H1 (cell line): ENCODE measurements at regions not wholly inside any gene's neighbourhood (a gene's known extent, or its start where the extent isn't known, plus 50 kb on each side); places are given as distances from the start of the nearest gene placed in this dataset.

Experiments used
- CTCF ChIA-PET: fragments of 300-600 bp; sonication (Branson Sonifier 250); formaldehyde crosslinking; loops from one replicate; lab custom pipeline; 2021; ENCODE audit not compliant: partially characterized antibody; lab: Charles Lee
- POLR2A ChIA-PET: fragments of 300-600 bp; sonication (Branson Sonifier 250); formaldehyde crosslinking; loops from one replicate; lab custom pipeline; 2021; ENCODE audit warnings: inconsistent platforms; ENCODE audit not compliant: partially characterized antibody; lab: Charles Lee
- DNase-seq, 2 experiments: peaks; one replicate each; pipeline versions ENCODE4 v3.0.0 to v3.0.0-alpha.2; 2010 to 2022; ENCODE audit warnings: low spot score in 2 of 2, low read depth in 1 of 2, mixed read lengths in 1 of 2
- FAIRE-seq: peaks from 2 replicates; lab custom pipeline; 2011; peaks lifted over from hg19 to GRCh38; lab: Jason Lieb, UNC
- H2AFZ ChIP-seq: 2 replicates; pipeline ENCODE4 v1.8.1; 2012; ENCODE audit warnings: low read length, inconsistent platforms
- H2AK5ac ChIP-seq: 2 replicates; pipeline ENCODE4 v1.6.1; 2013; ENCODE audit warnings: low read depth, low read length
- H2BK120ac ChIP-seq: replicated peaks from 2 replicates; pipeline ENCODE3; 2013; ENCODE audit warnings: low read depth, low read length, inconsistent platforms
- H2BK12ac ChIP-seq: 2 replicates; pipeline ENCODE4 v1.6.1; 2013; ENCODE audit warnings: low read depth, low read length
- H2BK15ac ChIP-seq: 2 replicates; pipeline ENCODE4 v1.6.1; 2013; ENCODE audit warnings: low read length
- H2BK20ac ChIP-seq: 2 replicates; pipeline ENCODE4 v1.6.1; 2013; ENCODE audit warnings: low read length
- H2BK5ac ChIP-seq: 2 replicates; pipeline ENCODE4 v1.6.1; 2013; ENCODE audit warnings: low read depth, low read length
- H3K14ac ChIP-seq: 2 replicates; pipeline ENCODE4 v1.6.1; 2013; ENCODE audit warnings: inconsistent platforms; ENCODE audit not compliant: insufficient read length
- H3K18ac ChIP-seq: 2 replicates; pipeline ENCODE4 v1.6.1; 2013; ENCODE audit warnings: low read length; ENCODE audit errors: extremely low read depth
- H3K23ac ChIP-seq: 2 replicates; pipeline ENCODE4 v1.6.1; 2013; ENCODE audit warnings: inconsistent platforms; ENCODE audit not compliant: insufficient read length
- H3K23me2 ChIP-seq: 2 replicates; pipeline ENCODE4 v1.6.1; 2013; ENCODE audit warnings: low read depth, low read length
- H3K27ac ChIP-seq: 2 replicates; pipeline ENCODE4 v1.6.1; 2011; ENCODE audit warnings: low read depth, low read length, inconsistent platforms
- H3K27me3 ChIP-seq, 4 experiments: replicated peaks in 1 of 4; 1 replicate in 1 of 4; 2 replicates in 3 of 4; pipeline versions ENCODE4 v1.6.1 to v1.8.1; 2011 to 2013; ENCODE audit warnings: low read length in 3 of 4, mild to moderate bottlenecking in 3 of 4, inconsistent platforms in 2 of 4, mixed read lengths in 2 of 4, moderate library complexity in 1 of 4; ENCODE audit not compliant: control insufficient read depth in 3 of 4, insufficient read depth in 3 of 4; ENCODE audit errors: extremely low read depth in 1 of 4
- H3K36me3 ChIP-seq, 4 experiments: 2 replicates each; pipeline versions ENCODE4 v1.6.1 to v1.8.1; 2011 to 2013; ENCODE audit warnings: mild to moderate bottlenecking in 4 of 4, low read length in 3 of 4, moderate library complexity in 2 of 4, control low read depth in 1 of 4, inconsistent platforms in 1 of 4; ENCODE audit not compliant: insufficient read depth in 4 of 4, control insufficient read depth in 2 of 4
- H3K4ac ChIP-seq: replicated peaks from 2 replicates; pipeline ENCODE3; 2013; ENCODE audit warnings: low read length, low read depth, mixed read lengths, inconsistent platforms; ENCODE audit not compliant: insufficient read length
- H3K4me1 ChIP-seq, 4 experiments: replicated peaks in 1 of 4; 1 replicate in 1 of 4; 2 replicates in 3 of 4; pipeline versions ENCODE4 v1.6.1 to v1.8.1; 2011 to 2013; ENCODE audit warnings: low read length in 3 of 4, inconsistent platforms in 2 of 4, mixed read lengths in 1 of 4; ENCODE audit not compliant: insufficient read depth in 4 of 4, control insufficient read depth in 3 of 4
- H3K4me2 ChIP-seq, 2 experiments: 2 replicates each; pipeline versions ENCODE4 v1.6.1 to v1.8.1; 2011 to 2013; ENCODE audit warnings: low read depth in 2 of 2, low read length in 2 of 2, control low read depth in 1 of 2, inconsistent platforms in 1 of 2, mild to moderate bottlenecking in 1 of 2; ENCODE audit not compliant: insufficient read depth in 1 of 2
- H3K4me3 ChIP-seq, 4 experiments: fragments of 200-600, 300-600 bp in 1 of 4; sonication (generic), shearing (Covaris generic), sonication (Bioruptor Twin) in 1 of 4; 2 replicates each; pipeline versions ENCODE4 v1.5.1 to v1.8.1; 2011 to 2016; ENCODE audit warnings: low read length in 4 of 4, low read depth in 3 of 4, control low read depth in 2 of 4, inconsistent platforms in 2 of 4, mild to moderate bottlenecking in 2 of 4, mixed read lengths in 1 of 4, moderate library complexity in 1 of 4; ENCODE audit not compliant: insufficient read depth in 2 of 4; ENCODE audit errors: extremely low read depth in 1 of 4
- H3K56ac ChIP-seq: replicated peaks from 2 replicates; pipeline ENCODE3; 2013; ENCODE audit warnings: low read depth, mild to moderate bottlenecking, mixed read lengths, low read length, inconsistent platforms; ENCODE audit not compliant: insufficient read length
- H3K79me1 ChIP-seq: 2 replicates; pipeline ENCODE4 v1.6.1; 2013; ENCODE audit warnings: low read depth, low read length, control low read depth
- H3K79me2 ChIP-seq, 2 experiments: 2 replicates each; pipeline versions ENCODE4 v1.6.1 to v1.8.1; 2012 to 2013; ENCODE audit warnings: low read length in 2 of 2, mild to moderate bottlenecking in 2 of 2, inconsistent platforms in 1 of 2; ENCODE audit not compliant: insufficient read depth in 2 of 2, control insufficient read depth in 1 of 2
- H3K9ac ChIP-seq, 4 experiments: replicated peaks in 1 of 4; 1 replicate in 1 of 4; 2 replicates in 3 of 4; pipeline versions ENCODE4 v1.6.1 to v1.8.1; 2011 to 2013; ENCODE audit warnings: low read depth in 3 of 4, low read length in 3 of 4, control low read depth in 2 of 4, mild to moderate bottlenecking in 2 of 4, moderate library complexity in 2 of 4, inconsistent platforms in 1 of 4; ENCODE audit errors: extremely low read depth in 1 of 4
- H3K9me3 ChIP-seq, 2 experiments: 2 replicates each; pipeline versions ENCODE4 v1.6.1 to v1.8.1; 2012 to 2013; ENCODE audit warnings: mild to moderate bottlenecking in 2 of 2, moderate library complexity in 2 of 2, control low read depth in 1 of 2, inconsistent platforms in 1 of 2, low read depth in 1 of 2, low read length in 1 of 2, mixed read lengths in 1 of 2; ENCODE audit not compliant: insufficient read depth in 2 of 2
- H4K20me1 ChIP-seq, 2 experiments: replicated peaks in 1 of 2; 2 replicates each; pipeline versions ENCODE3 to v1.8.1; 2011 to 2013; ENCODE audit warnings: inconsistent platforms in 2 of 2, low read length in 2 of 2, mild to moderate bottlenecking in 1 of 2; ENCODE audit not compliant: insufficient read depth in 2 of 2, control insufficient read depth in 1 of 2
- H4K5ac ChIP-seq: 2 replicates; pipeline ENCODE4 v1.6.1; 2013; ENCODE audit warnings: low read length, low read depth, mixed read lengths, inconsistent platforms; ENCODE audit not compliant: insufficient read length
- H4K8ac ChIP-seq: 2 replicates; pipeline ENCODE4 v1.8.0; 2013; ENCODE audit warnings: mild to moderate bottlenecking, moderate library complexity, low read length, inconsistent platforms; ENCODE audit not compliant: insufficient read depth; ENCODE audit errors: extremely low read depth
- H4K91ac ChIP-seq: replicated peaks from 2 replicates; pipeline ENCODE3; 2013; ENCODE audit warnings: low read length, mixed read lengths, inconsistent platforms; ENCODE audit not compliant: insufficient read length
- RAD21 ChIP-seq, 2 experiments: IDR thresholded peaks in 1 of 2; conservative IDR thresholded peaks in 1 of 2; 2 replicates each; pipeline ENCODE4 v1.6.1; 2011; ENCODE audit warnings: low read depth in 2 of 2, low read length in 2 of 2, improper control_type of control experiment in 1 of 2, inconsistent platforms in 1 of 2, mild to moderate bottlenecking in 1 of 2, moderate library complexity in 1 of 2
- YY1 ChIP-seq: IDR thresholded peaks from 2 replicates; pipeline ENCODE4 v1.6.1; 2011; ENCODE audit warnings: low read depth, mild to moderate bottlenecking, low read length
- WGBS, 2 experiments: shearing (Covaris generic) in 1 of 2; methylation state at CpG; one replicate each; pipeline versions ENCODE4 v1.1.6 to v1.1.7; 2013 to 2015; ENCODE audit warnings: low lambda C conversion rate in 2 of 2, mixed read lengths in 2 of 2, inconsistent platforms in 1 of 2, low coverage in 1 of 2, missing lambda C conversion rate in 1 of 2; ENCODE audit not compliant: insufficient replicate concordance in 2 of 2, insufficient coverage in 1 of 2, insufficient read length in 1 of 2; ENCODE audit errors: extremely low coverage in 1 of 2, missing lambda C conversion rate in 1 of 2; 5-methylcytosine and 5-hydroxymethylcytosine counted together
- TF ChIP-seq, protein P1 (sequence below), 3 experiments: IDR thresholded peaks; 1 replicate in 2 of 3; 2 replicates in 1 of 3; pipeline versions ENCODE4 v1.5.1 to v1.6.1; 2011; ENCODE audit warnings: low read length in 3 of 3, mild to moderate bottlenecking in 3 of 3, inconsistent platforms in 2 of 3, low read depth in 1 of 3, moderate library complexity in 1 of 3; ENCODE audit not compliant: insufficient read depth in 1 of 3; ENCODE audit errors: control extremely low read depth in 1 of 3
- TF ChIP-seq, protein P2 (sequence below): IDR thresholded peaks from 2 replicates; pipeline ENCODE4 v1.6.1; 2012; ENCODE audit warnings: inconsistent platforms

DNA sequence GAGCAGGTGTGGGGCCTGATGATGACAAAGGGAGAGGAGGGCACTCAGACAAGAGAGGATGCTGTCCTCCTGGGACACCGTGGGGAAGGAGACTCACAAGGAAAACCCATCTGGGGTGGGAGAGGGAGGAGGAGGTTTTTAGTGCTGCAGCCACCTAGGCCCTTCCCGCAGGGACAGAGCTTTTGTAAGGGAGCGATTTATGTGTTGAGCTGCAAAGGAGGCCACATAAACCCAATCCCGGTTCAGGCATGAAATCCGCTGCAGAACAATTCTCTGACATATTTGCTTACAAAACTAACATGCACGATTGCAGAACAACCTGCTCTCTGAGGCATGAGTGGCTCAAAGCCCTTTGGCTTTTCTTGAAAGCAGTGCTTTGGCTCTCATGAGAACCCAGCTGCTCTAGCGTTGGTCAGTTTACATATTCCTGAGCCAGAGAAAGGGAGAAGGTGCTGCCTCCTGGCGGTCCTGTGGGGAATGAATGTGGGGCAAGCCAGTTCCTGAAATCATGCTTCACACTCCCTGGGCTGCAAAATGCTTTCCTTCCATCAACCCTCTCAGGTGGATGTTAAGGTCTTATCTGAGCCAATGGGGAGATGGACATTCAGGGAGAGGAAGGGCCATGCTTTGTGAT, 122.4 kb upstream of the NLRP1 start:
- Histone ChIP-seq H3K4me1 (peaks cover 4 to 19% (median 11%) of the 10 kb centered on the region in 4 experiments; a peak in 5 of 7 replicates), H3K18ac (no peak overlapping the region), H3K9me3 (peaks cover 0 to 6% of the 10 kb centered on the region in 2 experiments; a peak in 1 of 4 replicates), H3K23me2 (no peaks in the 10 kb centered on the region), H4K8ac (no peak overlapping the region), H3K56ac (no peak overlapping the region), H2BK120ac (no peak overlapping the region), H3K9ac (no peak overlapping the region), H3K4ac (no peak overlapping the region), H3K79me1 (no peaks in the 10 kb centered on the region; the same call in 1 of the 2 replicates), H3K4me2 (no peak overlapping the region), H3K79me2 (no peaks in the 10 kb centered on the region), H4K91ac (peak overlapping the region; percentile 29), H3K23ac (no peak overlapping the region), H2AK5ac (no peak overlapping the region), H3K27ac (no peak overlapping the region), H3K36me3 (no peaks in the 10 kb centered on the region), H2BK5ac (no peak overlapping the region), H2BK20ac (no peak overlapping the region), H4K5ac (no peak overlapping the region), H2AFZ (peak overlapping the region; percentile 61), H3K4me3 (no peak overlapping the region), H3K27me3 (no peaks in the 10 kb centered on the region), H3K14ac (no peak overlapping the region), H2BK12ac (no peak overlapping the region; the same call in 1 of the 2 replicates), H2BK15ac (no peak overlapping the region), H4K20me1 (no peaks in the 10 kb centered on the region)
- WGBS, 2 experiments, result 47% methylated on average over 8 of the region's 8 CpGs; no CpG with 5 or more reads in 1 of the 2 experiments
- FAIRE-seq, result peak; percentile 91
- ChIA-PET CTCF (interaction anchor here (0.7 to 4.4 kb wide), 50 partner anchors 8 to 720 kb away, joined by 3 to 42 read pairs (median 4); no protein-coding TSS in a partner anchor), POLR2A (interaction anchor here (0.7 to 1.7 kb wide), 3 partner anchors 13 to 96 kb away, joined by 3 to 5 read pairs (median 4); no protein-coding TSS in a partner anchor)
- peak in 1 of 2 experiments; percentile 90 for DNase-seq
- TF ChIP-seq, protein P1, sequence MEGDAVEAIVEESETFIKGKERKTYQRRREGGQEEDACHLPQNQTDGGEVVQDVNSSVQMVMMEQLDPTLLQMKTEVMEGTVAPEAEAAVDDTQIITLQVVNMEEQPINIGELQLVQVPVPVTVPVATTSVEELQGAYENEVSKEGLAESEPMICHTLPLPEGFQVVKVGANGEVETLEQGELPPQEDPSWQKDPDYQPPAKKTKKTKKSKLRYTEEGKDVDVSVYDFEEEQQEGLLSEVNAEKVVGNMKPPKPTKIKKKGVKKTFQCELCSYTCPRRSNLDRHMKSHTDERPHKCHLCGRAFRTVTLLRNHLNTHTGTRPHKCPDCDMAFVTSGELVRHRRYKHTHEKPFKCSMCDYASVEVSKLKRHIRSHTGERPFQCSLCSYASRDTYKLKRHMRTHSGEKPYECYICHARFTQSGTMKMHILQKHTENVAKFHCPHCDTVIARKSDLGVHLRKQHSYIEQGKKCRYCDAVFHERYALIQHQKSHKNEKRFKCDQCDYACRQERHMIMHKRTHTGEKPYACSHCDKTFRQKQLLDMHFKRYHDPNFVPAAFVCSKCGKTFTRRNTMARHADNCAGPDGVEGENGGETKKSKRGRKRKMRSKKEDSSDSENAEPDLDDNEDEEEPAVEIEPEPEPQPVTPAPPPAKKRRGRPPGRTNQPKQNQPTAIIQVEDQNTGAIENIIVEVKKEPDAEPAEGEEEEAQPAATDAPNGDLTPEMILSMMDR (IDR thresholded peaks at IDR 0.05; ENCODE audit: control extremely low read depth in 1 of 3, insufficient read depth in 1 of 3, low read depth in 1 of 3, low read length in 3 of 3), result peak; percentile 87 to 98 (median 92)
- TF ChIP-seq, protein P2, sequence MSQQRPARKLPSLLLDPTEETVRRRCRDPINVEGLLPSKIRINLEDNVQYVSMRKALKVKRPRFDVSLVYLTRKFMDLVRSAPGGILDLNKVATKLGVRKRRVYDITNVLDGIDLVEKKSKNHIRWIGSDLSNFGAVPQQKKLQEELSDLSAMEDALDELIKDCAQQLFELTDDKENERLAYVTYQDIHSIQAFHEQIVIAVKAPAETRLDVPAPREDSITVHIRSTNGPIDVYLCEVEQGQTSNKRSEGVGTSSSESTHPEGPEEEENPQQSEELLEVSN, result no peak
- TF ChIP-seq YY1, result 0 out of 2 replicates have a peak, but pooled peaks have one; percentile 13
- TF ChIP-seq RAD21 (IDR thresholded peaks at IDR 0.05 in 1 of 2, conservative IDR thresholded peaks at IDR 0.05 in 1 of 2; ENCODE audit: low read depth in 2 of 2, low read length in 2 of 2), result peak; percentile 82 to 92
